ENCODE measurements at regions not wholly inside any gene's neighbourhood (a gene's known extent, or its start where the extent isn't known, plus 50 kb on each side); places are given as distances from the start of the nearest gene placed in this dataset.

- peaks cover 0 to 1% (median 0%) of the 10 kb centered on the region in 5 donors for H3K36me3 Mint-ChIP-seq
- H3K27me3 ChIP-seq (ENCODE audit: control insufficient read depth in 2 of 2, insufficient read depth in 2 of 2, low read length in 2 of 2): no peaks in the 10 kb centered on the region
- CTCF ChIA-PET: no interaction called here
- H3K27me3 Mint-ChIP-seq: no peaks in the 10 kb centered on the region
- DNase-seq (no peak), ATAC-seq (no peak)
- no peak overlapping the region for H3K4me3 Mint-ChIP-seq
- H3K4me1 ChIP-seq (ENCODE audit: control insufficient read depth in 2 of 2, insufficient read depth in 2 of 2, low read length in 2 of 2): peaks cover 0 to 12% of the 10 kb centered on the region in 2 donors
- POLR2A ChIA-PET: no interaction called here
- intact Hi-C loops (cut with micrococcal nuclease): loop anchor here in 1 of 2 donors (10.0 kb wide), 1 partner anchor 65 kb away; no protein-coding TSS in a partner anchor
- H3K27ac ChIP-seq (ENCODE audit: low read depth, low read length): no peak overlapping the region
- peaks cover 11 to 34% (median 23%) of the 10 kb centered on the region in 7 donors for H3K4me1 Mint-ChIP-seq
- H3K4me3 ChIP-seq (ENCODE audit: low read length): no peak overlapping the region
- no peaks in the 10 kb centered on the region for H3K9me3 ChIP-seq (ENCODE audit: control insufficient read depth in 2 of 3, low read length in 3 of 3)
- H3K27ac Mint-ChIP-seq: peak overlapping the region in 7 of 9 donors; percentile 34 to 80 (median 63)
- no peaks in the 10 kb centered on the region for H3K36me3 ChIP-seq (ENCODE audit: control insufficient read depth in 2 of 3, insufficient read depth in 3 of 3, low read length in 3 of 3)
- H3K9me3 Mint-ChIP-seq: no peaks in the 10 kb centered on the region
Measured at GRCh38 chrX:120759685-120760084, 116.0 kb downstream of the CT47B1 start.

GRCh38 chrX:120755066-120755846, 120.4 kb downstream of the CT47B1 start:
- intact Hi-C loops (cut with micrococcal nuclease): loop anchor here in 1 of 2 donors (10.0 kb wide), 1 partner anchor 60 kb away; no protein-coding TSS in a partner anchor
- H3K4me1 Mint-ChIP-seq: peaks cover 25 to 59% (median 52%) of the 10 kb centered on the region in 7 donors
- Histone ChIP-seq H3K36me3 (ENCODE audit: control insufficient read depth in 2 of 3, insufficient read depth in 3 of 3, low read length in 3 of 3) (no peaks in the 10 kb centered on the region), H3K4me3 (ENCODE audit: low read length) (no peak overlapping the region), H3K27ac (ENCODE audit: low read depth, low read length) (no peak overlapping the region), H3K9me3 (ENCODE audit: control insufficient read depth in 2 of 3, low read length in 3 of 3) (no peaks in the 10 kb centered on the region), H3K27me3 (ENCODE audit: control insufficient read depth in 2 of 2, insufficient read depth in 2 of 2, low read length in 2 of 2) (no peaks in the 10 kb centered on the region), H3K4me1 (ENCODE audit: control insufficient read depth in 2 of 2, insufficient read depth in 2 of 2, low read length in 2 of 2) (peaks cover 0 to 39% of the 10 kb centered on the region in 2 donors)
- H3K9me3 Mint-ChIP-seq: peaks cover 0 to 2% (median 0%) of the 10 kb centered on the region in 11 donors
- H3K27me3 Mint-ChIP-seq: no peaks in the 10 kb centered on the region
- DNase-seq: peak in 6 of 9 donors; percentile 20 to 61 (median 41)
- peaks cover 0 to 1% (median 0%) of the 10 kb centered on the region in 5 donors for H3K36me3 Mint-ChIP-seq
- CTCF ChIA-PET: no interaction called here
- peak overlapping the region in 8 of 9 donors; percentile 28 to 80 (median 62) for H3K27ac Mint-ChIP-seq
- H3K4me3 Mint-ChIP-seq: peak overlapping the region in 9 of 10 donors; percentile 7 to 58 (median 52)
- POLR2A ChIA-PET: no interaction called here
- peak; percentile 60 for ATAC-seq

GRCh38 chrX:120753413-120754251, 122.0 kb downstream of the CT47B1 start:
- peaks cover 0 to 2% (median 0%) of the 10 kb centered on the region in 11 donors for H3K9me3 Mint-ChIP-seq

GRCh38 chrX:120752431-120753082, 122.7 kb upstream of the C1GALT1C1 start:
- H3K4me1 Mint-ChIP-seq: peaks cover 28 to 61% (median 49%) of the 10 kb centered on the region in 7 donors
- no peaks in the 10 kb centered on the region for H3K27me3 Mint-ChIP-seq
- Histone ChIP-seq H3K4me3 (ENCODE audit: low read length) (no peak overlapping the region), H3K9me3 (ENCODE audit: control insufficient read depth in 2 of 3, low read length in 3 of 3) (no peaks in the 10 kb centered on the region), H3K27me3 (ENCODE audit: control insufficient read depth in 2 of 2, insufficient read depth in 2 of 2, low read length in 2 of 2) (no peaks in the 10 kb centered on the region), H3K27ac (ENCODE audit: low read depth, low read length) (no peak overlapping the region), H3K4me1 (ENCODE audit: control insufficient read depth in 2 of 2, insufficient read depth in 2 of 2, low read length in 2 of 2) (peaks cover 0 to 44% of the 10 kb centered on the region in 2 donors), H3K36me3 (ENCODE audit: control insufficient read depth in 2 of 3, insufficient read depth in 3 of 3, low read length in 3 of 3) (no peaks in the 10 kb centered on the region)
- peaks cover 0 to 2% (median 0%) of the 10 kb centered on the region in 11 donors for H3K9me3 Mint-ChIP-seq
- POLR2A ChIA-PET: no interaction called here
- CTCF ChIA-PET: no interaction called here
- peak overlapping the region in 8 of 10 donors; percentile 7 to 74 (median 46) for H3K4me3 Mint-ChIP-seq
- no peak for ATAC-seq
- peak in 1 of 9 donors; percentile 11 for DNase-seq
- H3K36me3 Mint-ChIP-seq: peaks cover 0 to 3% (median 0%) of the 10 kb centered on the region in 5 donors
- intact Hi-C loops (cut with micrococcal nuclease): loop anchor here (5.0 to 10.0 kb wide), 2 partner anchors 55 to 58 kb away; no protein-coding TSS in a partner anchor
- H3K27ac Mint-ChIP-seq: peak overlapping the region in 8 of 9 donors; percentile 9 to 83 (median 70)

More at GRCh38 chrX:120753413-120754251, 122.0 kb downstream of the CT47B1 start:
- Mint-ChIP-seq H3K4me3 (peak overlapping the region in 8 of 10 donors; percentile 7 to 50 (median 38)), H3K27ac (peak overlapping the region in 8 of 9 donors; percentile 19 to 80 (median 56)), H3K36me3 (no peaks in the 10 kb centered on the region), H3K4me1 (peaks cover 28 to 60% (median 48%) of the 10 kb centered on the region in 7 donors), H3K27me3 (no peaks in the 10 kb centered on the region)
- Histone ChIP-seq H3K27ac (ENCODE audit: low read depth, low read length) (no peak overlapping the region), H3K4me3 (ENCODE audit: low read length) (no peak overlapping the region), H3K4me1 (ENCODE audit: control insufficient read depth in 2 of 2, insufficient read depth in 2 of 2, low read length in 2 of 2) (peaks cover 0 to 44% of the 10 kb centered on the region in 2 donors), H3K36me3 (ENCODE audit: control insufficient read depth in 2 of 3, insufficient read depth in 3 of 3, low read length in 3 of 3) (no peaks in the 10 kb centered on the region), H3K27me3 (ENCODE audit: control insufficient read depth in 2 of 2, insufficient read depth in 2 of 2, low read length in 2 of 2) (no peaks in the 10 kb centered on the region), H3K9me3 (ENCODE audit: control insufficient read depth in 2 of 3, low read length in 3 of 3) (no peaks in the 10 kb centered on the region)
- no peak for ATAC-seq
- intact Hi-C loops (cut with micrococcal nuclease): loop anchor here (5.0 to 10.0 kb wide), 2 partner anchors 56 to 59 kb away; no protein-coding TSS in a partner anchor
- peak in 1 of 9 donors; percentile 19 for DNase-seq
- POLR2A ChIA-PET: no interaction called here
- CTCF ChIA-PET: interaction anchor here (0.6 to 0.8 kb wide), 2 partner anchors 16 to 756 kb away, joined by 3 read pairs; no protein-coding TSS in a partner anchor

- Histone ChIP-seq H3K4me3 (ENCODE audit: low read length) (no peak overlapping the region), H3K27me3 (ENCODE audit: control insufficient read depth in 2 of 2, insufficient read depth in 2 of 2, low read length in 2 of 2) (no peaks in the 10 kb centered on the region), H3K4me1 (ENCODE audit: control insufficient read depth in 2 of 2, insufficient read depth in 2 of 2, low read length in 2 of 2) (peaks cover 0 to 44% of the 10 kb centered on the region in 2 donors), H3K36me3 (ENCODE audit: control insufficient read depth in 2 of 3, insufficient read depth in 3 of 3, low read length in 3 of 3) (no peaks in the 10 kb centered on the region), H3K27ac (ENCODE audit: low read depth, low read length) (no peak overlapping the region), H3K9me3 (ENCODE audit: control insufficient read depth in 2 of 3, low read length in 3 of 3) (no peaks in the 10 kb centered on the region)
- DNase-seq (no peak), ATAC-seq (no peak)
- peaks cover 0 to 3% (median 0%) of the 10 kb centered on the region in 5 donors for H3K36me3 Mint-ChIP-seq
- ChIA-PET POLR2A (interaction anchor here (1.1 kb wide), 1 partner anchor 191 kb away, joined by 4 read pairs; the partner anchor contains the start of gene CUL4B), CTCF (no interaction called here)
- no peaks in the 10 kb centered on the region for H3K27me3 Mint-ChIP-seq
- H3K9me3 Mint-ChIP-seq: peaks cover 0 to 2% (median 0%) of the 10 kb centered on the region in 11 donors
- peaks cover 25 to 58% (median 49%) of the 10 kb centered on the region in 7 donors for H3K4me1 Mint-ChIP-seq
- no peak overlapping the region for H3K4me3 Mint-ChIP-seq
- no peak overlapping the region for H3K27ac Mint-ChIP-seq
- intact Hi-C loops (cut with micrococcal nuclease): loop anchor here (5.0 to 10.0 kb wide), 2 partner anchors 54 to 57 kb away; no protein-coding TSS in a partner anchor
Measured at GRCh38 chrX:120751683-120752082, 121.8 kb upstream of the C1GALT1C1 start.

- ATAC-seq: no peak
- Mint-ChIP-seq H3K27ac (peak overlapping the region in 2 of 9 donors; percentile 22 to 50), H3K4me1 (peaks cover 24 to 53% (median 43%) of the 10 kb centered on the region in 7 donors), H3K4me3 (no peak overlapping the region), H3K36me3 (peaks cover 0 to 3% (median 0%) of the 10 kb centered on the region in 5 donors), H3K27me3 (no peaks in the 10 kb centered on the region), H3K9me3 (peaks cover 0 to 2% (median 0%) of the 10 kb centered on the region in 11 donors)
- H3K27ac ChIP-seq (ENCODE audit: low read depth, low read length): no peak overlapping the region
- peaks cover 0 to 39% of the 10 kb centered on the region in 2 donors for H3K4me1 ChIP-seq (ENCODE audit: control insufficient read depth in 2 of 2, insufficient read depth in 2 of 2, low read length in 2 of 2)
- intact Hi-C loops (cut with micrococcal nuclease): loop anchor here (5.0 to 10.0 kb wide), 2 partner anchors 53 to 56 kb away; no protein-coding TSS in a partner anchor
- H3K36me3 ChIP-seq (ENCODE audit: control insufficient read depth in 2 of 3, insufficient read depth in 3 of 3, low read length in 3 of 3): no peaks in the 10 kb centered on the region
- H3K4me3 ChIP-seq (ENCODE audit: low read length): no peak overlapping the region
- DNase-seq: no peak
- no peaks in the 10 kb centered on the region for H3K9me3 ChIP-seq (ENCODE audit: control insufficient read depth in 2 of 3, low read length in 3 of 3)
- POLR2A ChIA-PET: no interaction called here
- CTCF ChIA-PET: no interaction called here
- H3K27me3 ChIP-seq (ENCODE audit: control insufficient read depth in 2 of 2, insufficient read depth in 2 of 2, low read length in 2 of 2): no peaks in the 10 kb centered on the region
Measured at GRCh38 chrX:120750381-120750780, 120.5 kb upstream of the C1GALT1C1 start.
